NCI-H1436 (cell line): ENCODE measurements at regions not wholly inside any gene's neighbourhood (a gene's known extent, or its start where the extent isn't known, plus 50 kb on each side); places are given as distances from the start of the nearest gene placed in this dataset.

Experiments used
- DNase-seq: peaks from one replicate; lab custom pipeline; 2025; lab: John Stamatoyannopoulos, UW

- DNase-seq = no peak
These were observed 1174.2 kb upstream of the C9orf72 start for GRCh38 chr9:28747351-28747985.

GRCh38 chr9:28750136-28750535, 1176.9 kb upstream of the C9orf72 start:
- DNase-seq = no peak

GRCh38 chr9:28758341-28758740, 1185.1 kb upstream of the C9orf72 start:
- no peak for DNase-seq

GRCh38 chr9:28758971-28759370, 1185.7 kb upstream of the C9orf72 start:
- no peak for DNase-seq

- DNase-seq = no peak
These were observed 1188.9 kb upstream of the C9orf72 start for GRCh38 chr9:28762167-28762566.

GRCh38 chr9:28764532-28764931, 1191.3 kb upstream of the C9orf72 start:
- DNase-seq = no peak

GRCh38 chr9:28770226-28770625, 1196.9 kb upstream of the C9orf72 start:
- DNase-seq = no peak

GRCh38 chr9:28770827-28771226, 1197.5 kb upstream of the C9orf72 start:
- DNase-seq = peak; percentile 17

GRCh38 chr9:28774433-28775235, 1201.4 kb upstream of the C9orf72 start:
- peak; percentile 31 for DNase-seq

- DNase-seq = no peak
These were observed 1206.0 kb upstream of the C9orf72 start for GRCh38 chr9:28779243-28779642.

- peak; percentile 8 for DNase-seq
These were observed 1208.2 kb upstream of the C9orf72 start for GRCh38 chr9:28781481-28781880.

GRCh38 chr9:28782630-28783029, 1209.3 kb upstream of the C9orf72 start:
- no peak for DNase-seq

GRCh38 chr9:28792716-28793115, 1219.4 kb upstream of the C9orf72 start:
- DNase-seq = no peak

- no peak for DNase-seq
These were observed 1226.6 kb upstream of the C9orf72 start for GRCh38 chr9:28799876-28800275.

GRCh38 chr9:28801144-28801799, 1228.0 kb upstream of the C9orf72 start:
- no peak for DNase-seq

- no peak for DNase-seq
These were observed 1231.9 kb upstream of the C9orf72 start for GRCh38 chr9:28805197-28805596.

GRCh38 chr9:28808042-28808441, 1234.8 kb upstream of the C9orf72 start:
- peak; percentile 43 for DNase-seq

GRCh38 chr9:28810388-28811075, 1237.3 kb upstream of the C9orf72 start:
- DNase-seq = no peak

- DNase-seq = no peak
These were observed 1247.5 kb upstream of the C9orf72 start for GRCh38 chr9:28820741-28821140.

- no peak for DNase-seq
These were observed 1248.0 kb upstream of the C9orf72 start for GRCh38 chr9:28821240-28821639.

GRCh38 chr9:28824432-28824963, 1251.2 kb upstream of the C9orf72 start:
- no peak for DNase-seq

- DNase-seq = no peak
These were observed 1259.0 kb upstream of the C9orf72 start for GRCh38 chr9:28832168-28832770.
